ENCODE measurements at regions not wholly inside any gene's neighbourhood (a gene's known extent, or its start where the extent isn't known, plus 50 kb on each side); places are given as distances from the start of the nearest gene placed in this dataset.

DNA sequence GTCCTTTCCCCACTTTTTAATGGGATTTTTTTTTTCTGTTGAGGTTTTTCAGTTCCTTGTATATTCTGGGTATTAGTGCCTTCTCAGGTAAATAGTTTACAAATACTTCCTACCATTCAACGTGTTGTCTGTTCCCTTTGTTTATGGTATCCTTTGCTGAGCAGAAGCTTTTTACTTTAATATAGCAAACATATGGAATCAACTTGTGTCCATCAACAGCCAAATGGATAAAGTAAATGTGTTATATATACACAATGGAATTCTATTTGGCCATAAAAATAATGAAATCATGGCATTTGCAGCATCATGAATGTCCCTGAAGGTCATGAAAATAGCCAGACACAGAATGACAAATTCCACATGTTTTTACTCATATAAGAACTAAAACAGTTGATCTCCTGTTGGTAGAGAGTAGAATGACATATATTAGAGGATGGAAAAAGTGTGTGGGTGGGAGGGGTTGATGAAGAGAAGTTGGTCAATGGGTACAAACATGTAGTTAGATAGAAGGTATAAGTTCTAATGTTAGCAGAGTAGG, 500.8 kb downstream of the SLITRK6 start:
- no peak for DNase-seq (ENCODE audit: low spot score)
- in situ Hi-C loops (cut with MboI; ENCODE audit: low sequenced_read_pairs, unreplicated experiment) = no loop called here

DNA sequence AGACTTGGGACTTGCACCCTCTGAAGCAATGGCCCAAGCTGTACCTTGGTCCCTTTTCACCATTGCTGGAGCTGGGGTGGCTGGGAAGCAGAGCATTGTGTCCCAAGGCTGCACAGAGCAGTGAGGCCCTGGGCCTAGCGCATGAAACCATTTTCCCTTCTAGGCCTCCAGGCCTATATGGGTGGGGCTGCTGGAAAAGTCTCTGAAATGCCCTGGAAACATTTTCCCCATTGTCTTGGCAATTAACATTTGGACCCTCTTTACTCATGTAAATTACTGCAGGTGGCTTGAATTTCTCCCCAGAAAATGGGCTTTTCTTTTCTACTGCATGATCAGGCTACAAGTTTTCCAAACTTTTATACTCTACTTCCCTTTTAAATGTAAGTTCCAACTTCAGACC, 510.5 kb downstream of the SLITRK6 start:
- TF ChIP-seq, protein P1, sequence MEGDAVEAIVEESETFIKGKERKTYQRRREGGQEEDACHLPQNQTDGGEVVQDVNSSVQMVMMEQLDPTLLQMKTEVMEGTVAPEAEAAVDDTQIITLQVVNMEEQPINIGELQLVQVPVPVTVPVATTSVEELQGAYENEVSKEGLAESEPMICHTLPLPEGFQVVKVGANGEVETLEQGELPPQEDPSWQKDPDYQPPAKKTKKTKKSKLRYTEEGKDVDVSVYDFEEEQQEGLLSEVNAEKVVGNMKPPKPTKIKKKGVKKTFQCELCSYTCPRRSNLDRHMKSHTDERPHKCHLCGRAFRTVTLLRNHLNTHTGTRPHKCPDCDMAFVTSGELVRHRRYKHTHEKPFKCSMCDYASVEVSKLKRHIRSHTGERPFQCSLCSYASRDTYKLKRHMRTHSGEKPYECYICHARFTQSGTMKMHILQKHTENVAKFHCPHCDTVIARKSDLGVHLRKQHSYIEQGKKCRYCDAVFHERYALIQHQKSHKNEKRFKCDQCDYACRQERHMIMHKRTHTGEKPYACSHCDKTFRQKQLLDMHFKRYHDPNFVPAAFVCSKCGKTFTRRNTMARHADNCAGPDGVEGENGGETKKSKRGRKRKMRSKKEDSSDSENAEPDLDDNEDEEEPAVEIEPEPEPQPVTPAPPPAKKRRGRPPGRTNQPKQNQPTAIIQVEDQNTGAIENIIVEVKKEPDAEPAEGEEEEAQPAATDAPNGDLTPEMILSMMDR (IDR thresholded peaks at IDR 0.05; ENCODE audit: borderline replicate concordance, control extremely low read depth, extremely low read depth, insufficient read depth, missing control alignments) = no peak
- DNase-seq (ENCODE audit: low spot score) = no peak
- in situ Hi-C loops (cut with MboI; ENCODE audit: low sequenced_read_pairs, unreplicated experiment) = no loop called here

More for the DNA sequence above, 500.8 kb downstream of the SLITRK6 start:
- TF ChIP-seq, protein P1 (IDR thresholded peaks at IDR 0.05; ENCODE audit: borderline replicate concordance, control extremely low read depth, extremely low read depth, insufficient read depth, missing control alignments) = no peak

DNA sequence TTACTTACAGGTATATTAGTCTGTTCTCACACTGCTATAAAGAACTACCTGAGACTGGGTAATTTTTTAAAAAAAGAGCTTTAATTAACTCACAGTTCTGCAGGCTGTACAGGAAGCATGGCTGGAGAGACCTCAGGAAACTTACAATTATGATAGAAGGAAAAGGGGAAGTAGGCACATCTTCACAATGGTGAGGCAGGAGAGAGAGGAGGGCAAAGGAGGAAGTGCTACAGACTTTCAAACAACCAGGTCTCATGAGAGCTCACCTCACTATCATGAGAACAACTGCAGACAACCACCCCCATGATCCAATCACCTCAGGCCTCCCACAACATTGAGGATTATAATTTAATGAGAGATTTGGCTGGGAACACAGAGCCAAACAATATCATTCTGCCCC, 511.7 kb downstream of the SLITRK6 start:
- no peak for DNase-seq (ENCODE audit: low spot score)
- TF ChIP-seq, protein P1 (IDR thresholded peaks at IDR 0.05; ENCODE audit: borderline replicate concordance, control extremely low read depth, extremely low read depth, insufficient read depth, missing control alignments) = no peak
- in situ Hi-C loops (cut with MboI; ENCODE audit: low sequenced_read_pairs, unreplicated experiment) = no loop called here

DNA sequence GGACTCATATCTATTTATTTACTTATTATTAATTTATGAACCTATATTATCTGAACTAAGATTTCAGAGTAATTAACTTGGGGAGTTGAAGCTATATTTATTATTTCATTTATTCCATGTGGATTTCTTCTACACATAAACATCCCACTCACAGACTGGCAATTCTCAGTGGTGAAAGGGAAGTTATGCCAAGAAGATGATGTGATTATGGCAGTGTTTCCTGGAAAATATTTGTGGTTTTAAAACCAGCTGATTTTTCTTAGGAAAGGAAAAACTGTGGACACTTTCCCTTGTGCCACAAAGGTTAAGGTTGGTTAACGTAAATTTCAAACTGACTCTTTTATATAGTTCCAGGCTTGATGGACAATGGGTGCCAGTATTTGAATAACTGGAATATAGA, 513.1 kb downstream of the SLITRK6 start:
- no peak for DNase-seq (ENCODE audit: low spot score)
- TF ChIP-seq, protein P1 (IDR thresholded peaks at IDR 0.05; ENCODE audit: borderline replicate concordance, control extremely low read depth, extremely low read depth, insufficient read depth, missing control alignments) = no peak
- in situ Hi-C loops (cut with MboI; ENCODE audit: low sequenced_read_pairs, unreplicated experiment) = no loop called here

DNA sequence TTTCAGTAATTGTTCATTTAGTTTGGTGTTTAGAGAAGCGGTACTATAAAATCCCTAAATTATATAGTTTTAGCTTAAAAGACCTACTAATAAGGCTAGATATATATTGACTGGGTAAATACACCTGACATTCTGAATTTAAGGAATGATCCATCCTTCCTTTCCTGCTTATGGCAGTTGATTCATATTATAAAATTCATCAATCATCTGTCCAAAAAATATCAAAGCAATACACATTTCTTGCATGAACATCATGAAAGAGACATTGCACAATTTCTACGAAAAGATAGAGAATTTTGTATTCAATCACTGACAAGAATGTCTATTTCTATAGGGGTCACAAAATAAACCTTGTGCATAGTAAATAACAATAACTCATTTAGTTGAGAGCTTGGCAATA, 514.9 kb downstream of the SLITRK6 start:
- no peak for DNase-seq (ENCODE audit: low spot score)
- in situ Hi-C loops (cut with MboI; ENCODE audit: low sequenced_read_pairs, unreplicated experiment) = no loop called here
- TF ChIP-seq, protein P1 (IDR thresholded peaks at IDR 0.05; ENCODE audit: borderline replicate concordance, control extremely low read depth, extremely low read depth, insufficient read depth, missing control alignments) = no peak

DNA sequence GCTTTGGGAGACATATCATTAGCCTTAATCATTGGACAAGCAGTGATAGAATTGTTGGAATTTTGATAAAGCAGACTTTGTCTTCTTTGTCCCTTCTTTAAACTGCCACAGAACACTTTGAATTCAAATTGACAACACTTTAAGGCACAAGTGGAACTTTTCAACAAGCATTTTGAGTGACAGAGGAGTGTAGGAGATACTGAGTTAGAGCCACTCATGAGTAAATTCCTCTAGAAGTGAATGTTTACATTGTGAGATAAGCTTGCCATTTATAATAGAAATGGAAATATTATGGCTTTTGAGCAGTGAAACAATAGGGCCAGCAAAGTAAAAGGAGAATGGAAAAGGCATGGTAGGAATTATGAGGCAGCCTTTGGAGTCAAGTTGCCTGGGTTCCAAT, 515.8 kb downstream of the SLITRK6 start:
- in situ Hi-C loops (cut with MboI; ENCODE audit: low sequenced_read_pairs, unreplicated experiment) = no loop called here

More for the DNA sequence above, 515.8 kb downstream of the SLITRK6 start:
- TF ChIP-seq, protein P1 (IDR thresholded peaks at IDR 0.05; ENCODE audit: borderline replicate concordance, control extremely low read depth, extremely low read depth, insufficient read depth, missing control alignments) = no peak
- no peak for DNase-seq (ENCODE audit: low spot score)

Data from GM13976 (cell line).